AG20443 (cell line): ENCODE measurements at regions not wholly inside any gene's neighbourhood (a gene's known extent, or its start where the extent isn't known, plus 50 kb on each side); places are given as distances from the start of the nearest gene placed in this dataset.

ENCODE experiments used
- DNase-seq: peaks from one replicate; pipeline ENCODE4 v3.0.0; 2012; ENCODE audit warnings: low spot score, mixed read lengths

DNA sequence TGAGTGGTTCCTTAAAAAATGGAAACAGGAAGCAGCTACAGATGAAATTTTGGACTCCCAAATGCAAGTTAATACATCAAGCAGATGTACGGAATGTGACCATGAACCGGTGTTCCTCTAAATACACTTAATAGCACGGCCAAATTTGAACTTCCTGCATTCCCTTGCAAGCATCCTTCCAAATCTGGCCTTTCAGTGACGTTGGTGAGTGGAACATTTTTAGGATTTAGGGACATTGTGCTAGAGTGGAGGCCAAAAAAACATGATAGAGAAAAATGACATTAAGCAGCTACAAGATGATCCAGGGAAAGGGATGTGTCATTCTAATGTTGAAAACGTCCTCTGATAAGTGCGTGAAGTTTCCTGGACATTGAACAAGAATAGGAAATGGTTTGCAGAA is 62.1 kb downstream of the CTAGE1 start:
- no peak for DNase-seq

DNA sequence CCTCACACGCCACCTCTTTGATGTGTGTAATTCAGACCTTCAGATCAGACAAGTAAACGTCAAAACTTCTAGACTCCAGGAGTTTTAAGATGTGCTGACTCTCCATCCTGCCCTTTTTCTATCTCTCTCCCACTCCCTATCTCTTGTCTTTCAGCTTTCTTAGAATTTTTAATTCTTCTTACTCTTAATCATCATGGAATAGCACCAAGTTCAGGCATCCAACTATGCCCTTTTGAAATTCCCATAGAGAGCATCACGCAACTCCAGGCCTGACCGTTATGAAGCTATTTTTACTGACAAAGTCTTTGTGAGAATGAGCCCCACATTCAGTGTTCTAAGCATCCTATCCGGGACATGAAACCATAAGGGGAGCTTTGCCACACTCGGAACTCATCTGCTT is 62.6 kb downstream of the CTAGE1 start:
- no peak for DNase-seq

DNA sequence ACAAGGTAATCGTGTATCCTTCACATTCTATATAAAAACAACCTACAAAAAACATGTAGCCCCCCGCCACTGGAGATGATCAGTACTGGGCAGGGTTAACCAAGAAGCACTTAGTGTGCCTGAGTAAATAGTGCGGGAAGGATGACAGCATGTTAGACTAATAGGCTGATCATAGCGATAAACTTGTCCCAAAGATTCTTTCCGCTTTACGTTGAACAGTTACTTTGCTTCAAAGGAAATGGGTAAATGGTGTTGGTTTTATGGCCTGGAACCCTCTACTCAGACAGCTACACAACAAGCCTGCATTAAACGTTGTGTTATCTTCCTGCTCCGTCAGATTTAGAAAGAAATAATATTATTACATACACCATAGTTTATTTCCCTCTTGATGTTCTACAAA is 67.7 kb downstream of the CTAGE1 start:
- no peak for DNase-seq

DNA sequence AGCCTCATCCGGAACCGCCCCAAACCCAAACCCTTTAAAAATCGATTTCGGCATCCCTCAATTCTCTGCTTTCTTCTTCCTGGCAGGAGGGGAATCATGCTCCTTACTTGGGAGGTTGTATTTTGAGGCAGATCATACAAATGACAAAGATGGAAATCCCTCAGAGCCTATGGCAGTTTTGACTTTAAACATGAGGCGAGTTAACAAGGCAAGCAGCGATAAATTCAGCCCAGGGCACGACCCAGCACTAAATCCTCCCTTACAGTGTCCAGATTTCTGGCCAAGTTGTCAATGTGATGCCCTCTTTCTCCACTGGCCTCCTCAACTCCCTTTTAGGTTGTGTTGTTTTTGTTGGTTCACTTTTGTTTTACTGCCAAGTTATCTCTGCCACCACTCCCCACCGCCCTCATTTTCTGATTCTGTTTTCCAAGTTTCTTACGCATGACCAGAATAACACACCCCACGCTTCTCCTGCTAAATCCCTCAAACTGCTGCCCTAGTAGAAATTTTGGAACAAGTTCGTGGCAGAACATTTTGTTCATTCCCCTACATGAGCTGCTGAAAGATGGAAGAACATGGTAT is 68.3 kb downstream of the CTAGE1 start:
- no peak for DNase-seq

DNA sequence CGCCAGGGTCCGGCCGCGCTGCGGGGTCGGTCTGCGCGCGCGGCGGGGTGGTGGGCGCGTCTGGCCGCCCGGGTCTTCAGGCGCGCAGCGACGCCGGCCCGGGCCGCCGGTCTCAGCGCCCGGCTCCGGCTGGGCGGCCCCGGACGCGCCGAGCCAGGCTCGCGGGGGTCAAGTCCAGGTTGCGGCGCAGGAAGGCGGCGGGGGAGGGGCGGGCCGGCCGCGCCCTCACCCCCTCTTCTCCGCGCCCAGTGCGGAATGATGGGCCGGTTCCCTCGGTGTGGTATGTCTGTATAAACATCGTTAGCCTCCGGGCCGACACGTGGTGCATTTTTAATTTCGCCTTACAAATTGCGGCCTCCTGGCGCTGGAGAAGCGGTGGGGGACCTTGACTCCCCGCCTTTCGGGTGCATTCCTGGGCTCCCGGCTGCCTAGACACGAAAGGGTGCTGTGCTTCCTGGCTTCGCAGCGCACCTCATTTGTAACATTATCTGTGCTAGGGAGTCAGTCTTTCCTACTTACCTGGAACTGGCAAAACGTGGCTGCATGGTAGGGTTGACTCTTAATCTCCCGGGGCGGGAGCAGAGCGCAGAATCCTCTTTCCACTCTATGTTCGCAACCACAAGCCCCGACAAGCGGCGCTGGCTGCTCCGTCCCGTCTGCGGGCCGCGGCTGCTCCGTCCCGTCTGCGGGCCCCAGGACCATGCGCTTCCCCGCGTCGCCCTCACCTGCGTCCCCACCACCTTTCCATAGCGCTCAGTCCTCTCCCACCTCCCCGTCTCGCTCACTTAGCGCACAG is 69.0 kb downstream of the CTAGE1 start:
- peak; percentile 78 for DNase-seq

DNA sequence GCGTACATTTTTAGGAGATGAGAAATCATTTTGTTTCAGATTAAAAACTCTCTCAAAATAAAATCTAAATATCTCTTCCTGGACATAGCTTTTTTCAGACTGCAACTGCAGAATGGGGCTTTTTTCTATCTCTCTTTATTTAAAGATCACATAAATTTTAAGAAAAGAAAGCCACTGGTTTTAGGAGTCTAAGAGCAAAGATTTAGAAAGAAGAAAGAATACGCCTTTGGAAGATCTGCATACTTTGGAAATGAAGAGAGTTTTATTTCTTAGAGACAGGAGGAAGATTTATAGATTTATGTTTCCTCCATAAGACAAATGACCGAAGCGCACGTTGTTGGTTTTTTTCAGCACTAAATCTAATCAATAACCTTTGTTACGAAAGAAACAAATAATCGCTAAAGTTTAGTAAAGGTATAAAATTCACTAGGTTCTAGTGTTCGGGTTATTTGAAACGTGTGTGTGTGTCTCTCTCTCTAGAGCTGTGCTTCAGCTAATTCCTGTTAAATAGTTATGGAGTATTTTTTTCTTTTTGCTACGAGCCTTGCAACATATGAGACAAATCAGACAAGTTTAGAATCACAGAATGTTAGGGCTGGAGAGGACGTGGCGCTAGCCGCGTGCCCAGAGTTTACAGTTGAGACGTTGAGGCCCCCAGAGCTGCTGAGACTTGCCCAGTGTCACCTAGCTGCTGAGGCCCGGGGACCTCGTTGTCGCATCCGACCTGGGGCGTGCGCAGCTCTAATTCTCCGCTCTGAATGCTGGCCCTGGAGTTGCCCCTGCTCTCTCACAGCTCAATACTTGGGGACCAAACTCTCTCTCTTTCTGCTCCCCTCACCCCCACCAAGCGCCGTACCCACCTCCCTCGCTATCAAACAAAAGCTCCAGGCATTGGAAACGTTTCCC is 69.9 kb downstream of the CTAGE1 start:
- no peak for DNase-seq

DNA sequence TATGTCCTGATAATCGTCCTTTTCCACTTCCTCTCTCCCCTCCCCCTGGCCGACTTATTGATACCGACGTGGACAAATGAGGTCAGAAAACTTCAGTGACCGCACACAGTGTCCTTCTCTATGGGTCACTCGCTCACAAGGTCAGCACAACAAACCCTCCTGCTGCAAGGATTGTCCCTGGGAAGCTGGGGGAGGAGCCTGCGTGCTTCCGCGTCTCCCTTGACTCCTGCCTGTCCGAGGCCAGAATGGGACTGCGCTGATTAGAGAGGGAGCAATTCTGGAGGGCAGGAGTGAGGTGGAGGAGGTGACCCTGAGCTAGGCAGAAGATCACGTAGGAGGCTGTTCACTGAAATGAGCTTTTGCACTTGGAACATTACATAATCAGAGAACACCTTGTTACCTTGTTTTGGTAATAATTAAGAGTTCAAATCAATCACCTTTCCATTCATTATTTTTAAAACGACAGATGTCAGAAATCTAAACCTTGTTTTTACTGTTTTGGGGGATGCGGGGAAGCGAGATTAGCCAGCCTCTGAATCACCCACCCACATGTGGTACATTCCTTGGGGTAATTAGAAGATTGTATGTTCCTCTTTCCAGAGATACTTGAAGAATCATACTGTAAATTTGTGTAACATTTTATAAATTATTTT is 70.6 kb downstream of the CTAGE1 start:
- DNase-seq: no peak

DNA sequence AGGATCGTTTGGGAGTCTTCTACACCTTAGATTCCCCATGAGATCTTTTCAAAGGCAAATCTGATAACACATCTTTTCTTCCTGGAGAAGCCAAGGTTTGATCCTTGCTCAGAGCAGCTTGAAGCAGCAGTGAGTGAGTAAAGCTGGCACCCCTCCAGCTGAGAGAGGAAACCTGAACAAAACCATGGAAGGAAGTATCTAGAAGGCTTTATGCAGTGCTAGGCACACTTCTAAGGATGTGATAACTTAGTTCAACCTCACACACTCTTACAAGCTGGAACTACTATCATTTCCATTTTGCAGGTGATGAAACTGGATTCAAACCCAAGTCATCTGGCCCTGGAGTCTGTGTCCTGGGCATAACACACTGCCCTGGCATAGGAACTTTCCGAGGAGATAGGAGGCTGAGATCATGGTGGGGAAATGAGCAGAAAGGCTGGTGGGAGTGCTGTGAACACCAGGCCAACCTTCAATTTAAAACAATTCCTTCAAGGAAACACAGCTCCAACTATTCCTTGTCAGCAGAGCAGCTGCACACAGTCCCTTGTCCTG is 71.2 kb downstream of the CTAGE1 start:
- DNase-seq: peak; percentile 48

DNA sequence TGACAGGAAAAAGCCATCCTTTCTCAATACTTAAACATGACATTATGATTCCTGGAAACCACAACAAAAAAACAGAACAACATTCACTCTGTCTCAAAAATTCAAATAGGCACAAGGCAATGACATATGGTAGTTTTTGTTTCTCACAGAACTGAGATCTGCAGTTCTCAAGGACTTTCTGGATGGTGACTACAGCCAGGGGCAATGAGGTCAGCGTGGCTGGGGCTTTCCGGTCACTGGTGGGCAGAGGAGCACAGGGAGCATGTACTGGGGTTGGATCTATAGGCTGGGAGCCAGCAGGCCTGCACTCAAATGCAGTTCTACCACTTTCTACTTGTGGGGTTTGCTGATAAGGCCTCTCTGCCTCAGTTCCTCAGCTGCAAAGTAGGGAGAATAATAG is 72.0 kb downstream of the CTAGE1 start:
- DNase-seq: no peak

DNA sequence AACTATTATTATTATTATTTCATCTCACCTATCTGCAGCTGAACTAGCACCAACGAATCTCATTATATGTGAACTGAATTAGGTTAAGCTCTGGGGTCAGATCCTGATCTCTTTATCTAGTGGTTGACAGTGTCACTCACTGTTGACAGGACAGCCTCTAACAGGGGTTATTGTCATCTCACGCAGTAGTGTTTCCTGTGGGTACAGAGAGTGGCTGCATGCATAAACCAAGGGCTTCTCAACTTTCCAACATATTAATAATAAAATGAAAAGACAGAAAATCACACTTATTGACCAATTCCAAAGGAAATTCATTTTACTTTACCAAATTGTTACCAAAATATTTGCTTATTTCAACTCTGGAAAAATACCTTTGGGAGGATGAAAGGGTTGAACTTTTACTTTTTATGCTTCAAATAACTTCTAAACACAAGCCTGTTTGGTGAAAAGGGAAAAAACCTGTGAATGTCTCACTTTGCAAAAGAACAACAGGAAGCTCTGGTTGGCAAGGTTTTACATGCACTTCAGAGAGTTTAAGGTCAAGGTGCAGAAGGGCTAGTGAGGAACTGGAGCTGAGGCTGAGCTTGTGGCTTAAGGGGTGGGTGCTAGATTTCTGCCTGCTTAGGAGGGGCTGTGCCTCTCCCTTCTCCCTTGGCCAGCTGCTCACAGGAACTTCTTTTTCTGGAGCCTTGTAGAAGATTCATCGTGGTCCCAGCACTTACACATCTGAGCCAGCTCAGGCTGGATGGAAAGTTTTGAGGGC is 72.6 kb downstream of the CTAGE1 start:
- no peak for DNase-seq

DNA sequence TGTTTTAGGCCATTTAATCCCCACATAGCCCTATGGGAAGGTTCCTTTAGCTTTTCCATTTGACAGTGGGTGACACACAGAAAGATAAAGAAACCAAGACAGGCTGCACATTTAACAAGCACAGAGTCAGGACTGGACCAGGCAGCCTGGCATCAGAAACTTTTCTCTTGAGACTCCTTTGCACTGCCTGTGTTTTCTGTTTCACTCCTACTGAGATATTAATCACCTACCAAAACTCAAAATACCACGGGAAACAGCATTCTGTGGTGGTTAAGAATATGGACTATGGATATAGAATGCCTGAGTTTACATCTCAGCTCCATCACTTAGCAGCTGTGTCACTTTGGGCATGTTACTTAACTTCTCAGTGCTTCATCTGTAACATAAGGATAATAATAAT is 73.3 kb downstream of the CTAGE1 start:
- no peak for DNase-seq

DNA sequence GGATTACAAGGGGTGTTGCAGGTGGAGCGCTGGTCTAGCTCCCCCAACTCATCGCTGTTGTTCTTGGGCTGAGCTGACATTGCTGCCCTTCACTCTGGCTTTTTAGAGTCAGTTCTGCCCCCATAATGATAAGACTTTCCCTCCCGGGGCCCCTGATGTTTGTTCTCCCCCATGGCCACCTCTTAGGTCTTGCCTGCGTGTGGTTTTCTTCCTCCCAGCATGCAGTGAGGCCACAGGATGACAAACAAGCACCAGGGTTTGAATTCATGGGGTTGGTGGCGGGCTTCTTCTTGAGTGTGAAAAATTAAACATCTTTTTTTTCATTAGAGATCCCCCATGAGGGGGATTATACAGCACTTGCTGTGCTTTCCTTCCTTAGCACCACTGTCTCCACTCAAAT is 74.1 kb downstream of the CTAGE1 start:
- DNase-seq: no peak

DNA sequence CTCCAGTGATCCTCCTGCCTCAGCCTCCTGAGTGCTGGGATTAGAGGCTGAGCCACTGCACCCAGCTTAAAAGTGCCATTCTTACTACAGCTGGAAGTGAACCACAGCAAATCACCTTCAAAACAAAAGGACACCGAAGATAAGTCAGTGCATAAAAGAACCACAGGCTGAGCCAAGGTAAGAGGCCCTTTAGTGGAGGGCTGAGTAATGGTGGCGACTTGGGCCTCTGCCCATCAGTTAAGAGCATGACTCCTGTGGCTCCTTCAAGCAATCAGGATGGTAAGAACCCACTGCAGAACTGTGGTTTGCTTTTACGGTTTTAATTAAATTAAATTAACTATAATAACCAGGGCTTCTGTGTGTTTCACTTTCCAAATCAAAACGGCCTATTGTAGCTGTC is 75.1 kb downstream of the CTAGE1 start:
- DNase-seq: peak; percentile 55

DNA sequence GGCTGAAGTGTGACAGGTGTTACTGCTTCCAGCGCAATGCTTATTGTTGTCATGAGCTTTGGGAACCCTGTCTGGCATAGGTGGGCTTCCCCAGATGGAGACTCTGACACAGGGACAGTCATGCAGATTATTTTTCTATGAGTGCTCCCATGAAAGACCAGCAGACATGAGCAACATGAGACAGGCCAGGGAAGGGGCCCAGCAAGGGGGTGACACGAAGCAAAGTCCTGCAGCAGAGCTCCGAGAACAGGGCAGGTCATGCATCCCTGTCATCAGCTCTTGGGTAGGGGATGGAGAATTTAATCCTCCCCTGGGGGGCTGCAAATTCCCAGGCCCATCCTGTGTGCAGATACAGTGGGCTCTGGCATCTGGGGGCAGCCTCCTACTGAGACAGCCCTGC is 77.4 kb downstream of the CTAGE1 start:
- DNase-seq: no peak

DNA sequence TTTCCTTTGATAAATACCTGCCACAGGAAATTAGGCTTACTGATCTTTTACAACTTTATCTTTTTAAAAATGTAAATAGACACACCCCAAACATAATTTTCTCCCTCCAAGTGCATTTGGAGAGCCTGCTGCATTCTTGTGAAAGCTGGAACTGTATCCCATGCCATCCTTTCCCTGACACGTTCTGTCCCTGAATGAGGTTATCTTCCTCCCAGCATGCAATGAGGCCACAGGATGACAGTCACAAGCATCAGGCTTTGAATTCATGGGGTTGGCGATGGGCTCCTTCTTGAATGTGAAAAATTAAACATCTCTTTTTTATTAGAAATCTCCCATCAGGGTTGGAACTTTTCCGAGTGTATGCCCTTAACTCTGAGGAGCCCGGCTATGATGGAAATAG is 77.8 kb downstream of the CTAGE1 start:
- DNase-seq: no peak

DNA sequence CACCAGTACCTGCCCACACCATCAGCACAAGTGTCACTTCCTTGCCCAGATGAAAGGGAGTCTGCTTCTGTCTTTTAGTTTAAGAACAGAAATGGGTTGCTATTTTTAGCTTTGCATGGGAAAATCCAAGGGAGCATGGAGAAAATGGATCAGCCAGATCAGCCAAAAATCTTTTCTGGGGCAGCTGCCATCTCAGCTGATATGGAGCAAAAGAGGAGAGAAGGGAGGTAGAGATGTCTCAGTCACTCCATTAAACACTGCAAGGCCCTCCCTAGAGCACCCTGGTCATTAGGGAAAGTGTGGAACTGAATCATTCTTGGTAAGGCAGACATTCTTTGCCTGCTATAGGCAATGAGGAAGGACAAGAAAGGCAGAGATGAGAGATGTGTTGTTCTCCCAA is 79.9 kb downstream of the CTAGE1 start:
- no peak for DNase-seq

DNA sequence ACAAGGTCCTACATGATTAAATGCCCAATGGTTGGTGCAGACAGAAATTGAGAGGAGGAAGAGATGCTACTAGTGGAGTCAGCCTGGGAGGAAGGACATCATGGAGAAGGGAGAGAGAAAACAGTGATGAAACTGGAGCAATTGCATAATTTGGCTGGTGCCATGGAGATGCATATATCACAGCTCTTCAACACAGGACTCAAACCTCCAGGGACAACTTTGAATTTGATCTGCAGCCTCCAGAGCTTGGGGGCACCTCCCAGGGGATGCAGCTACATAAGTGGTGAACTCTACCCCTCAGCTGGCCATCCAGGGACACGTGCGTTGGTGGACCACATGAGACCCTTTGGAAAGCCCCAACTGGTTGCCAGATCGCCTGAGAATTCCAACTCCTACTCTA is 80.4 kb downstream of the CTAGE1 start:
- peak; percentile 29 for DNase-seq

DNA sequence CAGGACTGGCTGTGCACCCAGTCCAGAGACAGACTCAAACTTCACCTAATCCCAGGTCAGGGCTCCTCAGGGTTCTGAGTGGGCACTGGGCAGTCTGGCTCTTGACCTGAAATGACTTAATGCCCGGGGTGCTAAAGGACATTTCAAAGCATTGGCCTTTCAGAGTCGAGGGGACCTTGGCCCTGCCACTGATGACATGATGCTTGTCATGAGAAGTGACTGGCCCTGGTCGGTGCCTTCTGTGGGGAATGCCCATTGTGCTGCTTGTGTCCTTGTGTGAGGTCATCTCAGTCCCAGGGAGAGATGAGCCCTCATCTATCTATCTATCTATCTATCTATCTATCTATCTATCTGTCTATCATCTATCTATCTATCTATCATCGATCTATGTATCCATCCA is 81.3 kb downstream of the CTAGE1 start:
- no peak for DNase-seq

DNA sequence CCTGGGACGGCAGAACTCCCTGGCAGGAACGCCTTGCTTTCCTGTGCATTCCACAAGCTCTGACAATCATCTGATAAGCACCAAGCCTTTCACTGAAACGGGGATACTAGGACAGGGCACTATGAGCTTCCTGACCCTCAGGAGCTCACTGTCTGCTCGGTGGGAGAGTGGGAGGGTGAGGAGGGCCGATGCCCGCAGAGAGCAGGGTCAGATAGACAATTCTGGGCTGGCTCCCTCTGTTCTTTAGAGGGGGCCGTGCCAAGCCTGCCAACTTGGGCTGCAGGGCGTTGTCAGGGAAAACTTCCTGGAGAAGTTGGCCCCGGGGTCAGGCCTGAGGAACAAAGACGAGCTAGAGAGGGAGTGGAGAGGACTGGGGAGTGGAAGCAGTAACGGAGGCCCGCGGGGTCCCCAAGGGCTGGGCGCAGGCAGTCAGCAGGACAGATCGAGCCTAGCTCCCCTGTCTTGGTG is 82.0 kb downstream of the CTAGE1 start:
- no peak for DNase-seq

DNA sequence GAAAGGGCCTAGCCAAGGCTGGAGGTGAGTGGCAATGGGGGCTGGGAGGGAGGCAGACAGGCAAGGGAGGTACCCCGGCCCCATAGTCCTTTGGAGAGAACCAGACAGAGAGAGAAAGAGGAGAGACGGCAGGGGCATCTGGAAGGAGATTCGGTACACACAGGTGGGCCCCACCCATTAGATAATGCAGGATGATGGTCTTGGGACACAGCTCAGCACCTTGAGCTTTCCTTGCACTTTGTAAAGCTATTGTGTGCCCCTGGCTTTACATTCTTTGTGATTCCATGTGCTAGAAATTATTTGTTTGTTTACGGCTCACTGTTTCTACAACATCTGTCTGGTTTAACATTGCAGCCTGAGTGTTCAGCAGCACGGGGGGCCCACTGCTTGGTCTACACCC is 83.1 kb downstream of the CTAGE1 start:
- no peak for DNase-seq

DNA sequence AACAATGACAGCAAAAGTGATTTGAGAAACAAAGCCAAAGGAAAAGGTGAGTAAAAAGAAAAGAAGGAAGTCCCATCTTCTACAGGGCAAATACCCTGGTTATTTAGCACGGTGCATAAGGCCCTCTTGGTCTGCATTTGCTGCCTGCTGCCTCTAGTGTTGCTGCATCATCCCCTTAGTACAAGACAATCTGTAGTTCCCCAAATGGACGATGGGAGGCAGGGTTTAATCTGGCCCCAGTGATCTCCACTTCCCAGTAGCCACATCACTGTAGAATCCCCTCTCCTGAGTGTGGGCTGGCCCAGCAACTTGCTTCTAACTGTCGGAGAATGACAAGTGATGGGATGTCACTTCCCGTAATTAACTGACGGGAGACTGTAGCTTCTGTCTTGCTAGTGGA is 85.1 kb downstream of the CTAGE1 start:
- no peak for DNase-seq
